B cell (primary cell): ENCODE measurements at regions not wholly inside any gene's neighbourhood (a gene's known extent, or its start where the extent isn't known, plus 50 kb on each side); places are given as distances from the start of the nearest gene placed in this dataset.

Experiments used
- EZH2 ChIP-seq: IDR thresholded peaks from 2 replicates; pipeline ENCODE4 v1.6.1; 2012; ENCODE audit warnings: borderline replicate concordance, low read depth, mild to moderate bottlenecking, moderate library complexity, low read length; ENCODE audit not compliant: insufficient read depth, poor library complexity, severe bottlenecking
- TF ChIP-seq, protein P1 (sequence below): fragments of 200-600 bp; IDR thresholded peaks from one replicate; pipeline ENCODE4 v1.8.0; 2022; ENCODE audit warnings: antibody characterized with exemption, mild to moderate bottlenecking

DNA sequence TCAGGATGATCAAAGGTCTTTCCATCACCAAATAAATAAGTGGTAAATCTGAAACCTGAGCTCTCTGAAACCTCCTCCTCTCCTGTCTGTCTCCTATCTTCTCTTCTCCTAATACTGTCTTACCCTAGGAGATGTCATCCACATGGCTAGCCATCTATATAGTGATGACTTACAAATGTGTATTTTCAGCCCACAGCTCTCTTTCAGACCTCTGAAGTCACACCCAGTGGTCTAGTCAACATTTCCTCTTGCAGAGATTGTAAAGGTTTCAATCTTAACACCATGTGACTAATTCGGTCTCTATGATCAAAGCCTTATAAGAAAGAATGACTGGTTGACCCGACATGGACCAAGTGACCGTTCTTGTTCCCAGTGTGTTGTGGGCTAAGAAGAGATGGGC is 63.1 kb upstream of the DPT start:
- TF ChIP-seq, protein P1, sequence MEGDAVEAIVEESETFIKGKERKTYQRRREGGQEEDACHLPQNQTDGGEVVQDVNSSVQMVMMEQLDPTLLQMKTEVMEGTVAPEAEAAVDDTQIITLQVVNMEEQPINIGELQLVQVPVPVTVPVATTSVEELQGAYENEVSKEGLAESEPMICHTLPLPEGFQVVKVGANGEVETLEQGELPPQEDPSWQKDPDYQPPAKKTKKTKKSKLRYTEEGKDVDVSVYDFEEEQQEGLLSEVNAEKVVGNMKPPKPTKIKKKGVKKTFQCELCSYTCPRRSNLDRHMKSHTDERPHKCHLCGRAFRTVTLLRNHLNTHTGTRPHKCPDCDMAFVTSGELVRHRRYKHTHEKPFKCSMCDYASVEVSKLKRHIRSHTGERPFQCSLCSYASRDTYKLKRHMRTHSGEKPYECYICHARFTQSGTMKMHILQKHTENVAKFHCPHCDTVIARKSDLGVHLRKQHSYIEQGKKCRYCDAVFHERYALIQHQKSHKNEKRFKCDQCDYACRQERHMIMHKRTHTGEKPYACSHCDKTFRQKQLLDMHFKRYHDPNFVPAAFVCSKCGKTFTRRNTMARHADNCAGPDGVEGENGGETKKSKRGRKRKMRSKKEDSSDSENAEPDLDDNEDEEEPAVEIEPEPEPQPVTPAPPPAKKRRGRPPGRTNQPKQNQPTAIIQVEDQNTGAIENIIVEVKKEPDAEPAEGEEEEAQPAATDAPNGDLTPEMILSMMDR = no peak
- TF ChIP-seq EZH2 = no peak
